Non-pigmented ciliary epithelial cell (primary cell): ENCODE measurements at regions not wholly inside any gene's neighbourhood (a gene's known extent, or its start where the extent isn't known, plus 50 kb on each side); places are given as distances from the start of the nearest gene placed in this dataset.

Source experiments
- DNase-seq: peaks from one replicate; pipeline ENCODE4 v3.0.0-alpha.2; 2010; ENCODE audit warnings: low read depth

DNA sequence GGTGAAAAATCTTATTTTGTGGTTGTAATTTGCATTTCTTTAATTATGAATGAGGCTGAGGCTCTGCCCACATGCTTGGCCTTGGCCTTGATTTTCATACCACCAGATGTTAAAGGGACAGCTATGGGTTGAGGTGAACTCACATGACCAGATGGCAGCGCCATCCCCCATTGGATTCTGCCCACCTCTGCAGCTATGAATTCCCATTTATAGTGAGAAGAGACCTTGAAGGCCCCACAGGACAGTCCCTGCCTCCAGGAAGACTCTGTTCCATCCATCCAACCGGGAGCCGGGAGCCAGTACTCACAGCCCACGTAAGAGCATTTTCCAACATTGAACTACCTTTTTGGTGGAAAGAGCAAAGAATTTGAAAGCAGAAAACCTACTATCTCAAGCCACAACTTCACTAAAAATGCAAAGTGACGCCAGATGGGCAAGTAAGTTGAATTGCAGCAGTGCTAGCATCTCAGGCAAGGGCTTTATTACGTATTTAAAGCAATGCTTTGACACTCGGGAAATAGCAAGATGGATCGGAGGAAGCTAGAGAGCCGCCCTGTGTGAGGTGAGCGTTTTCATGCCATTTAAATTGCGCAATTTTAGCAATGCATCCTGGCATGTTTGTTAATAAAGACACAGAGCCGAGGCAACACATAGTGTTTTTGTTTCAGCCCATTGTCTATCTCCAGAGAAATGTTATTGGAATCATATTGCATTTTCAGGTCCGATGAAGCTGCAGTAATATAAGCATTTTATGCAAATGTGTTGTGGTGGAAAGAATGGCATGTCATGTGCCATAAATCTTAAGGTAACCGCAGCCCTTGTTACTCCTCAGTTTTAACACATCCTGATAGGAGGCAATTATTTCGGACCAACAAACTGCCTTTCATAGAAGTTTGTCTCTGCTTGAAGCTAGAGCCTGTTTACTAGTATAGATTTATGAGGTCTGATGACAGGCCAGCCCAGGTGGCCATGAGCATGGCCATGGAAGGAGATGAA, 273.4 kb upstream of the TNRC6C start:
- no peak for DNase-seq

DNA sequence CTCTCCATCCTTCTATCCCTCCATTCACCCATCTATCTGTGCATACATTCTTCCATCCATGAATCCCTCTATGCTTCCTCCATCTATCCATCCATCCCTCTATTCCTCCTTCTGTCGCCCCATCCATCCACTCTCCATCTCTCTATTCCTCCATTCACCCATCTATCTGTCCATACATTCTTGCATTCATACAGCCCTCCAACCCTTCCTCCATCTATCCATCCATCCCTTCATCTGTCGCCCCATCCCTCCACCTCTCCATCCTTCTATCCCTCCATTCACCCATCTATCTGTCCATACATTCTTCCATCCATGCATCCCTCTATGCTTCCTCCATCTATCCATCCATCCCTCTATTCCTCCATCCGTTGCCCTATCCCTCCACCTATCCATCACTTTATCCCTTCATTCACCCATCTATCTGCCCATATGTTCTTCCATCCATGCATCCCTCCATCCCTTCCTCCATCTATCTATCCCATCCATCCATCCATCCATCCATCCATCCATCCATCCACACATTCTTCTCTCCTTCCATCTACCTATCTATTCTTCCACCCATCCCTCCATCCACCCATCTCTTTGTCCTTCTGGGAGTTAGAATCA, 272.5 kb upstream of the TNRC6C start:
- DNase-seq: no peak

DNA sequence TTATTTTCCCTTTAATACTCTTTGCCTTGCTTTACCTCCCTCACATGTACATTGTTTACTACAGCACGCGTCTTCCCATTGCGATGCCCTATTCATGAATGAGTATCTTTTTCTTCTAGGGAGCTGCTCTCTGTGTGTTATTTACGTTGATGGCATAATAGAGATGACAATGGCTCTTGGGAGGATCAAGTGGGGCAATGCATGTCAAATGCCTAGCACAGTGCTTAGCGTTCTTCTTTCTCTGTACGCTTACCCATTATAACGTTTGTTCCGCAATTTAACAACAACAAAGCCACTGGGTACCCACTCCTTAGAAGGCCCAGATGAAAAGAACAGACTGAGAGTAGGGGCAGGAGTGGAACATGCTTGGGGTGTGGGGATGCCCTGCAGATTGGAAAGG, 271.6 kb upstream of the TNRC6C start:
- DNase-seq: no peak

DNA sequence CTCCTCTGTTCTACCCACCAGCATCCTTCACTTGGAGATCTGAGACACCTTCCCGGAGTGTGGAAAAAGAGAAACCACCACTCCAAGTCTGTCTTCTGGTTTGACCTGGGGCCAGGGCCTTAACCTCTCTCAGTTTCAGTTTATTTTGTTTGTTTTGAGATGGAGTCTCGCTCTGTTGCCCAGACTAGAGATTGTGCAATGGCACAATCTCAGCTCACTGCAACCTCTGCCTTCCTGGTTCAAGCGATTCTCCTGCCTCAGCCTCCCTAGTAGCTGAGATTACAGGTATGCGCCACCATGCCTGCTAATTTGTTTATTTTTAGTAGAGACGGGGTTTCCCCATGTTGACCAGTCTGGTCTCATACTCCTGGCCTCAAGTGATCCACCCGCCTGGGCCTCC, 271.1 kb upstream of the TNRC6C start:
- DNase-seq: no peak

DNA sequence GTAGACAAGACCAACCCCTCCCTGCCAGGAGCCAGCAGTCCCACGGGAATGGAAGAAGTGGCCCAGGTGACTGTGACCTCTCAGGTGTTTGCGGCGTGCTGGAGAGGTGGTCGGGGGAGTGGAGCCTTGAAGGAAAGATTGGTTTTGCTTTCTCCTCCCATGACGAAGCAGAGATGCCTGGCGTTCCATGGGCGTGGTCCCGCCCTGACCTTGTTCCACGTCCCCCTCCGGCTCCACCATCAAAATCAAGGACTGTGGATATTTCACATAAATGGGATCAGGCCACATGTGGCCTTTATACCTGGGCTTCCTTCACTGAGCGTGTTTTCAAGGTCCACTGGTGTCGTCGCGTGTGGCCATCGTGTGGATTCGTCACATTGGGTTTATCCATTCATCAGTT, 270.6 kb upstream of the TNRC6C start:
- DNase-seq: no peak

DNA sequence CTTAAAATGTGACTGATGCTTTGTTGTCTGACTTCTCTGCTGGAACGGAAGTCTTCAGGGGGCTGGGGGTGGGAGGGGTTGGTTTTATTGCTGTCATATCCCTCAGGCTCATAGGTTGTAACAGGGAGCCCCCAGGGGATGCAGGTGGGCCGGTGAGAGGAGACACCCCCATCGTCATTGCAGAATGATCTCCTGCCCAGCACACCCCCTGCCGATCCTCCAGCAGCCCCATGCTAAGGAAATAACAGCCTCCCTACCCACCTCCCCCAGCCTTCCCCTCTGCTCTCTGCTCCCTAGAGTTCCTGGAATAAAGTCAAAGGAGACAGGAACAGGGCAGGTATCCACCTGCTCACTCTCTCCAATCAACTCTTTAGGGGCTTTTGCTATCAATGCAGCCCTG, 270.1 kb upstream of the TNRC6C start:
- no peak for DNase-seq

DNA sequence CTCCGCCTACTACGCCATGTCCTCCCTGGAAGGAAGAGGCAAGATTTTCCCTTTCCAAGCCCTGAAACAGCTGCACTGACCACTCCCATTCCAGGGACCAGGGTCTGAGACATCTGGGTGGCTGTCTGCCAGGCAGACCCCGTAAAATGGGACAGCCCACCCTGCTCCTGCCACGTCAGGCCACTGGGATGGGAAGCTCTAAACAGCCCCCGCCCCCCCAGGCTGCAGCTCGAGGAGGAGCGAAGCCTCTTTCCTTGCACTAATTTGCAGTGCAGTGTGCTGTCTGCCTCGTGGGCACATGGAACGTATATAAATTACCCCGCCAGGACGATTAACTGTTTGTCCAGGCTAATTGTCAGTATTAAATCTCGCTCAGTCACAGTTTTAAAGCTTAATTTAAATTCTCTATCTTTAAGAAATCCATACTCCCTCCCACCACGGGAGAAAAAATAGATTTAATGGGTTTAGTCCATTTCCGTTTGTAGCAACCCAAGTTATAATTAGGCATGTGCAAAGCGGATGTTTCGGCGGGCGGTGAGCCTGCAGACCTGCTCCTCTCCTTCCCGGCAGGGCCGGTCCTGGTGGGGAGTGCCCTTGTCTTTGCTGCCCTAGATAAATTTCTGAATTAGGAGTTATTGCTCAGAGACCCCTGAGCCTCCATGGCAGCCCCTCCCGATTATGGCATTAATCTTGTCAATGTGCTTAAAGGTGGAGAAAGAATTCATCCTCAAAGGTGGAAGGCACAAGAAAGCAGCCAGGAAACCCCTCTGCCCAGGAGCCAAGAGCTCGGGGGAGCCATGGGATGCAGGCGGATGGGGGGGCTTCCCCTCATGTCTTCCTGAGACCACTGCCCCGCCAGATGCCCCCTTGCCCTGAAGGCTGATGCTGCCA, 268.0 kb upstream of the TNRC6C start:
- no peak for DNase-seq

DNA sequence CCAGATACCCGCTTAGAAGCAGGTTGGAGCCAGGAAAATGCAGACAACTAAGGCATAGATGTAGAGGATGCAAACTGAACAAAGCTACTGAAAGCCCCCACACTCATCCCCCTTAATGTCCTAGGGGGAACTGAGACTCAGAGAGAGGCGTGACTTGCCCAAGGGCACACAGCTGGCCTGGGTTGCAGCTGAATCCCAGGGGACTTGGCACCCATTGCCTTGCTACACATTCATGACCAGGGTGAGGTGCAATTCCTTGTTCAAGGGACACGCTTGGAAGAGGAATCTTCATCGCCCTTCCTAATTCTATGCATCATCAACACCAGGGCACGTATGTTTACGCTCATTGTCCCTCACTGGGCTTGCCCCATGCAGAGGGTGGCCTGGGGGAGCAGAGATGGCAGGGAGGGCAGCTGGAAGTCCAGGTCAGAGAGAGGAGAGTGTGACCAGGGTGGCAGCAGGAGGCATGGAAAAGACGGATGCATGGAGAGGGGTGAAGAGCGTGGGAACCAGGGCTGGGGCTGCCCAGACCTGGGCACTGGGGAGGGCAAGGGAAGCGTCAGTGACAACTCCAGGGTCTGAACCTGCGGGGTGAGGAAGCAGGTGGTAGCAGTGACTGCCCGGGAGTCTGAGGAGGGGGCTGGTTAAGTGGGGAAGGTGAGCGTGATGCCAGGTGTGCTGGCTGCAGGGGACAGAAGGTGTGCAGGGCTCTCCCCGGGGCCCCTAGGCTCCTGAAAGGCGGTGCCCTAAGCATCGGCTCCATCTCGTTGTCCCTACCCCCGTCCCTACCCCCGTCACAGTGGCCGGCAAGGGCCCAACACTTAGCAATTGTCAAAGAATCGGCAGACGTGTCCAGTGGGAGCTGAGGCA, 267.1 kb upstream of the TNRC6C start:
- no peak for DNase-seq

DNA sequence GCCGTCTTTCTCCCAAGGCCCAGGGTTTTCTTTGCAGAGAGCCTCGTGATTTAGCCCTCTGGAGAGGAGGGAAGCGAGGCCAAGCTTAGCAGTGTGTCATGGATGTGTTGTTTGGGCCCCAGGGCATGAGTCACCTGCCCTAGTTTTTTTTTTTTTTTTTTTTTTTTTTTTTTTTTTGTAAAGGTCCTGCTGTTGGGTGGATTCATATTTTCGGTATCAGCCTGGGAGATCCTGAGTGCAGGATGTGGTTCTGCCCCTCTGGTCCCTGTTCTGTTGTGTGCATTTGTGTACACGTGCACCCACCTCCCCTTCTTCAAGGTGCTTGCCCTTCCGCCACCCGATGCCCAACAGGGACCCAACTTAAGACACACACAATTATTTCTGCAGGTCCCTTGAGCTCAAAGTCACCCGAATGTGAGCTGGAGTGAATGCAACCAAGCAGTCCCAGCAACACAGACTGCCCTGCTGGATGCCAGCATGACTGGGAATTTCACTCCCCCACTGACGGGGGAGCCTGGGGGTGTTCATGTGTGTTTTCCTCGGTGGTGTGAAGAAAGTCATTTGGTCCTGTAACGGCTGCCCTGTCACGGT, 265.8 kb upstream of the TNRC6C start:
- no peak for DNase-seq

DNA sequence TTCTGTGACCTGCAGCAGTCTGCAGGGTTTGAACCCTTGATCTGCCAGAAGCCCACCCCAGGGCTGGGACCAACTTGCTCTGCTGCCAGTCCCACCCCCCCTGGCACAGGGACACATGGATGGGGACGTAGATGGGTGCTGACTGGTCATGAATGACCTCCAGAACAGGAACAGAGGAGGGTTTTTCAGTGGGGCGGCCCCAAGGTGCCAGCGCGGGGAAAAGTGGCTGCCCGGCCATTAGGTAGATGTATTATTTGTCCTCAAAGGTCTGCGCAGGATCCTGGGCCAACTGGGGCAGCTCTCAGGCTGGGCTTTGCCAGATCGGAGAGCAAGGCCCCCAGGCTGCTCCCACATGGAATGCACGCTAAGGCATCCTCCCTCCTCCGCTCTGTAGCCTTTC, 265.2 kb upstream of the TNRC6C start:
- DNase-seq: no peak

DNA sequence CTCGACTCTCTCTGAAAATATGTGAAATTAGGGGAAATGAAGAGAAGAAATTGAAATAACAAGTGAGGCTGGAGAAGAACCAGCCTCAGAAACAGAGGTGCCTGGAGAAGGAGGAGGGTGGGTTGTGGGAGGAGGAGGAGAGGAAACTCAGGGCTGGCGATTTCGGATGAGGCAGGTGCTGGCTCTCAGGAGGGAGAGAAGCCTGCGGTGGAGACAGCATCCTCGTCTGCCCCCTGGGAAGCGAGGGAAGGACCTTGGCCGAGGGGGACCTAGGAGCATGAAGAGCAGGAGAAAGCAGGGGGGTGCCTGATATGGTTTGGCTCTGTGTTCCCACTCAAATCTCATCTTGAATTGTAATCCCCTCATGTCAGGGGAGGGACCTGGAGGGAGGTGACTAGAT, 264.7 kb upstream of the TNRC6C start:
- DNase-seq: no peak

DNA sequence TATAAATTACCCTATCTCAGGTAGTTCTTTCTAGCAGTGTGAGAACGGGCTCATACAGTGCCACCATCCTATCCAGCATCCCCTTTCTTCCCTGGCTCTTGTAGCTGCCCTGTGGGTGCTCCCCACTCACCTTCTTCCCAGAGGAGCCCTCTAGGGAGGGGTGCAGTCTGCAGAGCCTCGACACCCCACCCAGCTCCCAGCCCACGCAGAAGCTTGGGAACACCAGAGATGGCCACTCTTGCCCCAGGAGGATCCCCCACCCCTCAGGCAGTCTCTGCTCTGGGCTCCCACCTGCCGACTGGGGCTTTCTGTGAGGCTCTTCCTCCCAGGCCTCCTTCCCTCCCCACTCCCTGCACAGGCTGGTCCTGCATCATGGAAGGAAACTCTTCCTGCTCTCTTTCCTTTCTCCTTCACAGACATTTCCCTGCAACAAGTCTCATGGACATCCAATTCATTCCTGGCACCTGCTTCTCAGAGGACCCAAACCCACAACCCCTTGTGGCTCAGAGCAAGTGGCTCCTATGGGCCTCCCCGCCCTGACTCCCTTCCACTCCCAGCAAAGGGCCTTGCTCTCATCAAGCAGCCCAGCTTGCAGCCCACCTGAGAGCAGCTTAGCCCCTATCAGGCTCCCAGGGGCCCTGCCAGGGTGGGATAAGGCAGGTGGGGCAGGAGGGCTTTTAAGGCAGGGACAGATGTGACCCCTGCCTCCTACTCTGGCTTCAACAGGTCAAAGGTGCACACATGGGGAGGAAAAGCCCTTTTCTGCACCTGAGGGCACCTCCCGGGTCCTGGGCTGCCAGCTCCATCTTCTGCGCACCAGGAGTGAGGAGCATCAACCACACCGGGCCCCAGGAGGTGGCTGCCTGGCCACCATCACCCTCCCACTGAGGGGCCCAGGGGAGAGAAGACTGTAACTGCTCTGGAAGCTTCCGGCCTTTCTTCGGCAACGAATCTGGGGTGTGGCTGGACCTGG, 263.8 kb upstream of the TNRC6C start:
- DNase-seq: no peak

DNA sequence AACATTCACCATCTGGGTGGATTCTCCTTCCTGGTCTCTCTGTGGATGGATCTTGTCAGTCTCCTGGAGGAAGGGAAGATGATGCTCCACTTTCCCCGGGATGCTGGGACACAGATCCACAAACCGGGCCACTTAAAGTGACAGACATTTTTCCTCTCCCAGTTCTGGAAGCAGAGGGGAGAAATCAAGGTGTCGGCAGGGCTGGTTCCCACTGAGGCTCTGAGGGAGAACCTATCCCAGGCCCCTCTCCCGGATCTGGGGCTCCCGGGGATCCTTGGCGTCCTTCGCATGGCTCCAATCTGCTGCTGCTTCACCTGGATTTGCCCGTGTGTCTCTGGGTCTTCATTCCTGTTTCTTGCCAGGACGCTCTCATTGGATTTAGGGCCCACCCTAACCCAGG, 263.1 kb upstream of the TNRC6C start:
- DNase-seq: no peak

DNA sequence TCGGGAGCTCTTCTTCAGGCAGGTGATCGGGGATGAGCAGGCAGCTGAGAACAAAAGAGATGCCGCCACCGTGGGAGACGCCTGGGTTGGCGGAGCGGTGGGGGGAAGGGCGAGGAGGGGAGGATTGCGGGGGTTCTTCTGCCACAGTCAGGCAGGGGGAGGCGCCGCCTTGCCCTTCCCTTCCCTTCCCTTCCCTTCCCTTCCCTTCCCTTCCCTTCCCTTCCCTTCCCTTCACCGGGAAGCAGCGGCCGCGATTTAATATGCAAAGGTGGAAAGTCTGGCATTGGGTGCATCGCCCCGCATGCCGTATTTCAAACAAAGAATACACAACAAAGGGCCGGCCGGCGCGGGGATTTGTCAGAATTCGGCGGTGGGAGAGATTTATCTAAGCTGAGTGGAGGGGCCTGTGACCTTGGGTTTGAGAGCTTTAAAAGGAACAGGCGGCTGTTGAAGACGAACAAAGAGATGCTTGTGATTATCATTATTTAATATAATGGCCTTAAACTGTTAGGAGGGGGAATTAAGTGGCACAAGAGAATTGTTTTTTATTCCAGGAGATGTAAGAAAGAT, 262.3 kb upstream of the TNRC6C start:
- no peak for DNase-seq

DNA sequence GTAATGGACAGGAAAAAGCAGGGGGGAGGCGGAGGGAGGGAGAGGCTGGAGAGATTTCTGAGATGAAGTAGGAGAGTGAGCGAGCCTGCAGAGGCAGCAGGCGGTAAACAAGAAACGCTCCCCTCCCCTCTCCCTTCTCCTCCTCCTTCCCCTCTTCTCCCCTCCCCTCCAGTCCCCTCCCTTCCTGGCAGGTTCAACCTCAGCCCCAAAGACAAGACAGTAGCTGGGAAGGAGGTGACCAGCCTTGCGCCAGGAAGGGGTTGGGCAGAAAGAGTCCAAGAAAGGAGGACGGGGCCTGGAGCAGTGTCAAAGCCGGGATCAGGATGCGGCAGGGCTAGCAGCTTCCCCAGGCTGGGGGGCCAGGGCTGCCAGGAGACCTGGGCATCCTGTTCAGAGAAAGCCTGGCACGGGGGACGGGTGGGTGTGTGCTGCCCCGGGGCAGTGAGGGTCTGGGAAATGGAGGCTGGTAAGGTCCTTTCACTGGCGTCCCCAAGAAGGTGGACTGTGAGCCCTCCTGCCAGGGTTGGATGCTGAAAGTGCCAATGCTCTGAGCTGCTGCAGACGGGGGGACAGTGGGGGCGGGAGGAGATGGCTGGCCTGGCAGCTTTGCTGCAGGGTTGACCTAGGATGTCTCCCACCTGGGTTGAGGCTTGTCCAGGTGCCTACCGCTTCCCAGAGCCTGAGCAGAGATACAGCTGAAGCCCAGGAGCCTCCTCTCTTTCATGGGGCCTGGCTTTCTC, 261.6 kb upstream of the TNRC6C start:
- DNase-seq: no peak

DNA sequence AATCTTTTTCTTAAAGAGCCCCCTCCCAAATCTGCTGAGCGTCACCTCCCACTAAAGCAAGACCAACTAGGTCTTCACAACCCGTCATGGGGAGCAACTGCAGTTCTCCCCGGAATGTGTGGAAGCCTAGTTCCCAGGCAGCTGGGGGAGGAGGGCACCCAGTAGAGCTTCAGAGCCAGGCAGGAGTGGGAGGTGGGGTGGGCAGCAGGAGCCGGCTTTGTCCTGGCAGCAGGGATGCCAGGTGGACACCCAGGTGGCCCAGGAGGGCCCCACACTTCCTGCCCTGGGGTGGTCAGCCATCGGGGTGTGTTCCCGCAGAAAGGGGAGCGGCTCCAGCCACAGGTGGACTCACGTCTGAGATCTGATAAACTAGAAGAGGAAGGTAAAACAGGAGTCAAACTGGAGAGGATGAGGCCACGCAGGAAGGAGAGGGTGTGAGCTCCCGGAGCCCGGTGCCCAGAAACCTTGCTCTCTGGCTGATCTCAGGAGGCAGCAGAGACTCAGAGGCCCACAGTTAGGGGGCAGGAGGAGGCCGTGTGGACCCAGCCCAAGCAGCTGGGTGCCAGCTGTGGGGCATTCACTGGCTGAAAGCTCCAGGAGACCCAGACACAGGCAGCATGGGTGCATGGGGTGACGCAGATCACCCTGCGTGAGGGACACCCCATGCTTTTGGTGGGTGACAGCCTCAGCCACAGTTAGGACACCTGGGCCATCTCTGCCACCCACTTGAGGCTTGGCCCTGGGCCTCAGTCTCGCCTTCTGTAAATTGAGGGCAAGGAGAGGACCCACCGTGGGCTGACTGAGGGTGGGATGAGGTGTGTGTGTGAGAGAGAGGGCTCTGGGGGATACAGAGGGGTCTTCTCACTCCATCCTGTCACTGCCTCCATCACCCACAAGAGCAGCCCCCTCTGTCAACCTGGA, 260.8 kb upstream of the TNRC6C start:
- DNase-seq: no peak

DNA sequence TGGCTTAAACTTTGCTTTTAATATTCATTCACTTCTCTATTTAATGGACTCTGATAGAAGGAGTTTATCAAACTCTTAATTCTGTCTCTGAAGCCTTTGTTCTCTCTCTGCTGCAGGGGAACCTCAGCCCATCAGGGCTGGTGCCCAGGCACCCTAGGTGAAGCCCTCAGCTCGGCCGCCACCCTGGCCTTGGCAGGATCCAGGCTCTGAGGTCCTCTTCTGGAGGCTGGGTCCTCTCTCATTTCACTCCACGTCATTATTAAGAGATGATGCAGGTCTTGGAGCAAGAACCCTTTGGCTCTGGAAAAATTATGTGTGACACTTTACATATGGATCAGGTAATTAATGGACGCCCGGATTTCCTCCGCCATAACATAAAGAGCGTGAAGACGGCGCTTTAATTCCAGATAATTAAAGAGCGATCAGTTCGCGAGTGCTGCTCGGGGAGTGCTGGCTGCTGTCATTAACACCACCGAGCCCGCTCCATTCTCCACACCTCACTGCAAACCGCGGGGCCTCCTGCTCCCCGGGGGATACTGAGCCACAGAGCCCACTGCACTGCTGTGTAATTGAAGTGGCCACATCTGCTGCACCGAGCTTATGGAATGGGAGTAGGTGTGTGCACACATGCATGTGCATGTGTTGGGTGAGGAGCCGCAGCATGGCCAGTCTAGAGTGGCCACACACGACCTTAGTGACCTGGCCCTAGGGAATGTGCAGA, 259.4 kb upstream of the TNRC6C start:
- no peak for DNase-seq
